ENCODE measurements at regions not wholly inside any gene's neighbourhood (a gene's known extent, or its start where the extent isn't known, plus 50 kb on each side); places are given as distances from the start of the nearest gene placed in this dataset.
"Not testable (repeated sequence)": the region's sequence is repeated elsewhere in the genome, so short reads cannot be mapped to it uniquely, and the experiment has no call there.

DNA sequence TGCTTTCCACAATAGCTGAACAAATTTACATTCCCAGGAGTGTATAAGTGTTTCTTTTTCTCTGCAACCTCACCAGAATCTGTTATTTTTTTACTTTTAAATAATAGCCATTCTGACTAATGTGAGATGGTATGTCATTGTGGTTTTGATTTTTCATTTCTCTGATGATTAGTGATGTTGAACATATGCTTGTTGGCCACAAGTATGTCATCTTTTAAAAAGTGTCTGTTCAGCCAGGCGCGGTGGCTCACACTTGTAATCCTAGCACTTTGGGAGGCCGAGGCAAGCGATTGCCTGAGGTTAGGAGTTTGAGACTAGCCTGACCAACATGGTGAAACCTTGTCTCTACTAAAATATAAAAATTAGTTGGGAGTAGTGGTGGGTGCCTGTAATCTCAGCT lies 619.3 kb downstream of the SI start:
- DNase-seq: no peak

DNA sequence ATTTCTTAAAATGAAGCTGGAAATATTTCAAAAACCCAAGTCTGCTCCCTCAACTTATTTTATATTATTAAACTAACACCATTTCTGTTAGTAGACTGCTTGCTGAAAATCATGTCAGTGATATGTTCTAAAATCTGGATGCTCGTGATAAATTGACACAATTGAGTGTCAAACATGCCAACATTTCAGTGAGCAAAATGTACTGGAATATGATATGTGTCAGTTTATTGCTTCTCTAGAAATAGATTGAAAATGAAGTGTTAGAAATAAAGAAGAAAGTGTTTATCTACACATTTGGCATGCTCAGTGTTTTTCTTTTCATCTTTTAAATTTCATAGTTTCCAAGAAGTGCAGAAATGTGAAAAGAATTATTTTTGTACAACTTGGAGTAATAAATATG lies 624.6 kb downstream of the SI start:
- no peak for DNase-seq

DNA sequence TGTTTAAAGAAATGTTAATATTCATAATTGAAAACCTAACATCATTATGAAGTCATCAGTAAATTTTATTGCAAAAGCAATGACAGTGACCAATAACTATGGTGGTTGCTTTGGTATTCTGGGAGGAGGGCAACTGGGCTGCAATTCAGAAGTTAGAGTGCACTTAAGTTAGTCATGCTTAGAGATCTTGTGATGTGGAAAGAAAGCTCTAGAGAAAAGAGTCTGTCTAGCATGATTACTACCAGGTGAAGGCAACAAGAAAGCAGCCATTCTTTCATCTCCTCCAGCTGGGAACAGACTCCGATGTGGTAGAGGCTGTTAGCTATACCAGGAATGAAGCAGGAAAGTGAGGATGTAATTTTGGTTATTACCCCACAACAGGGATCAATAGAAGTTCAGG lies 625.6 kb downstream of the SI start:
- no peak for DNase-seq

DNA sequence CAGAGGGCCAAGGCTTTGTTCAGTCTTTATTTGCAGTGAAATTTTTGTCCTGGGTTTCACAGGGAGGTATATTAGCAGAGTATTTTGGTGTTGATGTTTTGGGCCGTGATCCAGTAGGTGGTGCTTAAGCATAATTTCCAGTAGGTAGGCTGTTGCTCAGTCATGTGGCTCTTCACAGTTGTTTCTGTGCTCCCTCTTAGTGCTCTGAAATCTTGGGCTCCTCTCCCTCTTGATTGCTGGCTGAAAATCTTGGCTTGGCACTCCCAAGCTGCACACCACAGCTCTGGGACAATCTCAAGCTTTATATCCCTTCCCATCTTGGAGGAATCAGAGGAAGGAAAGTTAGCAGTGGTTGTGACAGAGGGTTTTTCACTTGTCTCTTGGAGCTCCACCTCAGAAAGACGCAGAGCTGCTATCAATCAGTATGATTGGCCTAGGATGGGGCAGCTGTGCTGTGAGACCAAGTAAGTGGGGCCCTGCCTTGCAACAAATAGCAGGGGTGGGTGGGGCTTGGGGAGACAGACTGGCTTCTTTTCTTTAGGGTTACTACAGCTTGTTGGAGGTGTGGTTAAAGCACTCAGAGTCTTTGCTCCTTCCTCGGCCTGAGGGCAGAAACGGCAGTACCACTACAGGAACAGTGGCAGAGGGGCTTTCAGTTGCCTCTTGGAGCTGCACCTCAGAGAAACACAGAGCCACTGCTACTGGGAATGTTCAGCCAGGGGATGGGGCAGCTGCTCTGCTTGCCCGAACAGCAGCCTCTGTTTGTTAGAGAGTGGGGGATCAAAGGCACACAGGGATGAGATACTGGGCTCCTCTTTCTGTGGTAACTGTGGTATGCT lies 627.0 kb downstream of the SI start:
- no peak for DNase-seq

DNA sequence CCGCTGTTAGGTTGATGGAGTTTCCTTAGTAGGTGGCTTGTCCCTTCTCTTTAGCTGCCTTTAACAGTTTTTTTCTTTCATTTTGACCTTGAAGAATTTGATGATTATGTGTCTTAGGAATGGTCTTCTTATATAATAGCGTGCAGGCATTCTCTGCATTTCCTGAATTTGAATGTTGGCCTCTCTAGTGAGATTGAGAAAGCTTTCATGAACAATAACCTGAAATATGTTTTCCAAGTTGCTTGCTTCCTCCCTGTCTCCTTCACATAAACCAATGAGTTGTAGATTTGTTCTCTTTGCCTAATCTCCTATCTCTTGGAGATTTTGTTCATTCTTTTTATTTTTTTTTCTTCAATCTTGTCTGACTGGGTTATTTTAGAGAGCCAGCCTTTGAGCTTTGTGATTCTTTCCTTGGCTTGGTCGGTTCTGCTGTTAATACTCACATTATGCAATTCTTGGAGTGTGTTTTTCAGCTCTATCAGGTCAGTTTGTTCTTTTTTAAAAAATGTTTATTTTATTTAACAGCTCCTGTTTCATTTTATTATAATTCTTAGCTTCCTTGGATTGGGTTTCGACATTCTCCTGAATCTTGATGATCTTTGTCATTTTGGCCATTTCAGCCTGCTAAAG lies 627.9 kb downstream of the SI start:
- no peak for DNase-seq

DNA sequence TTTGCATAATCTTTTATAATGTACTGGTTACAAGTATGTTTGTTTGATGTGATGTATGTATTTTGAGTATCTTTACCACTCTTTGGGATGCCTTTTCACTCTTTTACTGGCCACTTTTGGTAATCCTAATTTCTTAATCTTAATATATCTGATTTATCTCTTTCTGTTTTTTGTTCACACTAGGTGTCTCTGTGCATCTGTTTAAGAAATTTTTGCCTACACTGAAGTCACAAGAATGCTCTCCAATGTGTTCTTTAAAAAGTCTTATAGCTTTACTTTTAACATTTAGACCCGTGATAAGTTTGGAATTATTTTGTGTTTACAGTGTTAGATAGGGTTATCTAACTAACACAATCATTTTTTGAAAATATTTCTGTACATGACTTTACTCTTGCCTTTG lies 659.1 kb downstream of the SI start:
- no peak for DNase-seq

DNA sequence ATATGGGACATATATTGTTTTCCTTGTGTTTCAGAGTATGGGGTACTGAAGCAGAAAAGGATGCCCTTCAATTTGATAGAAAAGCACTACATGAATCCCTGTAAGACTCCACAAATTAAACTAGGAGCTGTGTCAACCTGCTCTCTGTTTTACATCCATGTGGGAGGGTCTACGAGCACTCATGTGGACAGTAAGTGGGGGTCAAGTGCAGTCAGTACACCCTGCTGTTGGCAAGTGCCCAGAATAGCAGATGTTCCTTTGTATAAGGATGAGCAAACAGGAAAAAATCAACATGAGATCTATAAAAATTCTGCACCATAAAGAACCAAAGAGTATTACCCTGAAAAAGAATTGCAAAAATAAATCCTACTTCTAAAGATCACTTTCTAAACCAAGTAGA lies 659.9 kb downstream of the SI start:
- no peak for DNase-seq

DNA sequence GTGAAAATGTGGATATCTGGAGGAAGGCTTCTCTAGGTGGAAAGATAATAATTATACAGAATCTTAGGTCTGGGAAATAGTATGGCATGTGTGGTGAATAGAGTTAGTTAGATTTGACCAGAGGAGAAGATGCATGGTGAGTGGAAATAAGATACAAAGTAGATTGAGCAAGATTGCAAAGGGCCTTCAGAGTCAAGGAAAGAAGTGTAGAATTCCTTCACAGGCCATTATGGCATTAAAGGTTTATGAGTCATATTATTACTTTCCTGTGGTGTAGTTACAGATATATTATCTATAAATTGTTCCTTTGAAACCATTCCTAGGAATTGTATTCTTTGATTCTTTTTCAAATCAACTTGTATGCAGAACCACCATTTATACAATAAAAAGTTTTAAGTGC lies 660.3 kb downstream of the SI start:
- DNase-seq: no peak

DNA sequence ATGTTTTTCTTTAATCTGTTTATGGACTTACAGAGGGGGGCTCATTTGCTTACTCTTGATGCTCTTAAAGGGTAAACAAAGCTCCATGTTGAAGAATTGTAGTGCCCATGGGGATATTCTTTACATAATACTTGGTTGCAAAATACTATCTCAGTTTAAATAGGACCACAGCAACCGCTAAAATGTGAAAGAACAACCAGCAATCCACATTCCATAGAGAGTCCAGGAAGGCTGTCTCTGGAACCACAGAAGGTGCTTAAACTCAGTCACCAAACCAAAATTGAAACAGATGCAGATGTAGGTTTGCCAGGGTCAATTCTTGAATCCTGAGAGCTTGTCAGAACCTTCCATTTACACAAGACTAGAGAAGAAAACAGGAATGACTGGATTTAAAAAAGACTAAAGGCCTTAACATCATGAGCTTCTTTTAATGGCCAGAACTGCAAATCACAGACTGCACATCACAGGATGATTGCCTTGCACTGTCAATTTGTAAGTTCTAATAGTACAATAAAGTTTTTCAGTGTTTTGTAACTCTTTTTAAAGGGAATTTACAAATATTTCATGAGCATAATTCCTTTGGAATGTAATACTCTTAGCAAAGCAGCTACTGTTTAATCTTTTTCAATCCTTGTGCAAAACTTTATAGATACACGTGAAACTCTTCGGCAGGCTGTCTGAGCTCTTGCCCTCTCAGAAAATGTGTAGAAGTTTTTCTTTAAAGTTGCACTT lies 661.6 kb downstream of the SI start:
- DNase-seq: no peak

DNA sequence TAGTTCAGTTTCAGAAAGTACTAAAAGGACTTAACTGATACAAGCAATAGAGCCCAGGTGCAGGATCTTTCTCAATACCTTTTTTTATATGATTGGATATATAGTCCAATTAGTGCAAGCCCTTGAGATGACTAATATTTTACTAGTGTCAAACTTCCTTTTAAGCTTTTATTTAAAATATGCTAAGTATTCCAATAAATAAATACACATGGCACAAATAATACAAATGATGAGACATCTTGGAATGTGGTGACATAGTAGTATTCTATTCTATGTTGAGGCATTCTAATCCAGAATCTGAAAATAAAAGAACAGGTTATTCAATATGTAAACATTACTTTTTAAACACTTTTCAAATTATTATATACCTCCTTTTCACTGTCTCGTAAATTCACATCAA lies 670.0 kb downstream of the SI start:
- no peak for DNase-seq

DNA sequence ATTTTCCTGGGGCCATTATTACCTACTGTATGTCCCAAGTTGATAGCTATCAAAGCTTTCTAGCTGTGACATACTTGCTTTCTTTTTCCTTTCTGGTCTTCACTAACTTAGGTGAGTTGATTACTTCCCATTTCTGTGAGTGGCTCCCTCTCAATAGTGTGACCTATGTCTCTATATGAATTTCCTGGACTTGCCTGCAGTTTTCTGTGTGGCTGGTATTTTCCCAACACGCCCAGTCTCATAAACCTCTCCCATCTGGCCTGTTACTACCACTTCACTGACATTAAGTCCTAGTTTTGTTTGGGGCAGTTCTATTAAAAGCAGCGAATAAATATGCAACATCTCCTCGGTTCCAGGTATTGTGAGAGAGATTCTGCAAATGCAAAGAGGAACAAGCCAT lies 671.2 kb downstream of the SI start:
- no peak for DNase-seq

DNA sequence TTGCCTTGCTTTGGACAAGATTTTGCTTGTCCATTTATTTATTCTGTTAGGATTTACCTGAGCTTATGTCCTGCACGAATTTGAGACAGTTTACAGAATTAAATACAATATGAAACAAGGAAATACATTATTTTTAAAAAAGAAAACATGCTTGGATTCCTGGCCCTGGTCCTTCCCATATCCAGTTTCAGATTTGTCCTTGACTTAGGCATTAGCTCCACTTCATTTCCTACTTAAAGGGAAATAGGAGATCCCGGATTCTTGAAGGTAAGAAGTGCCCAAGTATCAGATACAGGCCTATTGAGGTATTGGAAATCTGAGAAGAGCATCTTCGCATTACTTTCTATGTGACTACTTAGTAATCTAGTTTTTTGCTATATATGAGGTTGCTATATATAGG lies 672.0 kb downstream of the SI start:
- DNase-seq: no peak

DNA sequence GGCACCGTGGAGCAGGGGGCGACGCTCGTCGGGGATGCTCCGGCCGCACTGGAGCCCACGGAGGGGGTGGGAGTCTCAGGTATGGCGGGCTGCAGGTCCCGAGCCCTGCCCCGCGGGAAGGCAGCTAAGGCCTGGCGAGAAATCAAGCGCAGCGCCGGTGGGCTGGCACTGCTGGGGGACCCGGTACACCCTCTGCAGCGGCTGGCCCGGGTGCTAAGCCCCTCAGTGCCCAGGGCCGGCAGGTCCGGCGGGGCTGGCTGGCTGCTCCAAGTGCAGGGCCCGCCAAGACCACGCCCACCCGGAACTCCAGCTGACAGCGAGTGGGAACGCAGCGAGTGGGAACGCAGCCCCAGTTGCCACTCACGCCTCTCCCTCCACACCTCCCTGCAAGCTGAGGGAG lies 676.4 kb downstream of the SI start:
- no peak for DNase-seq

DNA sequence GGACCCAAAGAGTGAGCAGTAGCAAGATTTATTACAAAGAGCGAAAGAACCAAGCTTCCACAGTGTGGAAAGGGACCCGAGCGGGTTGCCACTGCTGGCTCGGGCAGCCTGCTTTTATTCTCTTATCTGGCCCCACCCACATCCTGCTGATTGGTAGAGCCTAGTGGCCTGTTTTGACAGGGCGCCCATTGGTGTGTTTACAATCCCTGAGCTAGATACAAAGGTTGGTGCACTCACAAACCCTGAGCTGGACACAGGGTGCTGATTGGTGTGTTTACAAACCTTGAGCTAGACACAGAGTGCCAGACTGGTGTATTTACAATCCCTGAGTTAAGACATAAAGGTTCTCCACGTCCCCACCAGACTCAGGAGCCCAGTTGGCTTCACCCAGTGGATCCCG lies 676.9 kb downstream of the SI start:
- DNase-seq: not testable (repeated sequence)

DNA sequence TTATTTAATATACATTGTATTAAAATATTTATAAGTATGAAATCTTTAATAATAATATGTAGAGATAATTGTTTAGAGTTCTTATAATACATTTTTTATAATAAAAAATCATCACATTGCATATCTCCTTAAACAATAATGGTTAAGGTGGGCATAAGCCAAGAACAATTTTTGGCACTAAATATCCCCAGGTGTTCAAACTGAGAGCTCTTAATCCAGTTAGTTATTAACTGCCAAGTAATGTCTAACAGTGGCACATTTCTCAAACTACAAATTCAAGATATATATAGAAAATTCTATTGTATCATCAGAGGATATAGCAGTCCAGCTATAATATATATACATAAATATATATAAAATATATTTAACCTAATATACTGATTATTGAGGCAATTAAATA lies 680.8 kb downstream of the SI start:
- no peak for DNase-seq

DNA sequence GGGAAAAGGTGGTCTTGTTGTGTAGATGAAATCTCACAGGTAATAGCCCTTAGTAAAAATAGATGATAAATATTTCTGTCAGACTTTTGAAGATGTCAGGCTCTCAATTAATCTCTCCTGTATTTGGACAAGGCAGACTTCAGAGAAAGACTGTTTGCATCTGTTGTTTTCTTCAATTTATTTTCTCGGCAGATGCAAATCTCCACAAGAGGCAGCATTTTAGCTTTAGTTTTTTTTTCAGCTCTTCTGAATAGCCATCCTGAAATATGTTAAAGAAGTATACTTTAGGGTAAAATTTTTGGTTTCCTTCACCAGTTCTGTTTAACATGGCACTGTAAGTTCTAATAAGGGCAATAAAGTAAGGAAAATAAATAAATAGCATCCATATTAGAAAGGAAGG lies 685.1 kb downstream of the SI start:
- no peak for DNase-seq

DNA sequence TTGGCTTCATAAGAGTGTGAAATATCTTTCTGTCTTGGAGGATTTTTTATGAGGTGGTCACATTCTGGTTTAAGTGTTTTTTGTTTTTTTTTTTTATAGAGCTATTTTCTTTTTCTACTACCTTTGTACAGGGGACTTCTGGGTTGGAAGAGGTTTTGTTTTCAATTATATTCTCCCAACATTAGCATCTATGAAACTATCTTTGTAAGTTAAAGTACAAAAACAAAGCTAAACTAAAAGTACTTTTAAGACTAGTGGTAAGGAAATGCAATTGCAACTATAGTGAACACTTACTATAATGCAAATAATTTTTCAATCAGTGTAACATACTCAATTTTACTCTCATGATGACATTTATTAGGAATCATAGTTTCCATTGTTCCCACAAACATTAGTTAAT lies 688.2 kb downstream of the SI start:
- no peak for DNase-seq

DNA sequence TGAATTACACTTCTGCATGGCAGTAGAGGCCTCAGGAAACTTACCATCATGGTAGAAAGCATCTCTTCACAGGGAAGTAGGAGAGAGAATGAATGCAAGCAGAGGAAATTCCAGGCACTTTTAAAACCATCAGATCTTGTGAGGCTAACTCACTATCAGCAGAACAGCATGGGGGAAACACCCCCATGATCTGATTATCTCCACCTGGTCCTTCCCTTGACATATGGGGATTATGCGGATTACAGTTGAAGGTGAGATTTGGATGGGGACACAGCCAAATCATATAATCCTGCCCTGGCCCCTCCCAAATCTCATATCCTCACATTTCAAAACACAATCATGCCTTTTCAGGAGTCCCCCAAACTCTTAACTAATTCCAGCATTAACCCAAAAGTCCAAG lies 691.1 kb downstream of the SI start:
- DNase-seq: no peak

DNA sequence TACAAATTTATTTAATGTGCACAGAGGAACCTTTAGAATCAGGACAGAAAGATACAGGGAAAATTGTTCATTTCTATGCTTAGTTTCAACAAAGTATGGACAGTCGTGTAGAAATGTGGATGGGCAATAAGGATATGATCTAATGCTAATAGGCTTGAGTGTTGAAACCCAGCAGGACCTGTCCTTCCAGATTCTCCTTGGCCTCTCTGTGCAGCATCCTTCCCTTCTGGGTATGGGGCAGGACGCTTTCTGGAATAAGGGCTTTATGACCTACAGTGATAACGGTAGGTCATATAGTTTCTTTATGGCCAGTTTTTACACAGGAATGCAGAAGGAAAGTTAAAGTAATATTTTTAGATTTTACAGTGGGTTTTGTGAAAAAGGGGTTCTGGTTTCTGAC lies 698.1 kb downstream of the SI start:
- DNase-seq: no peak

DNA sequence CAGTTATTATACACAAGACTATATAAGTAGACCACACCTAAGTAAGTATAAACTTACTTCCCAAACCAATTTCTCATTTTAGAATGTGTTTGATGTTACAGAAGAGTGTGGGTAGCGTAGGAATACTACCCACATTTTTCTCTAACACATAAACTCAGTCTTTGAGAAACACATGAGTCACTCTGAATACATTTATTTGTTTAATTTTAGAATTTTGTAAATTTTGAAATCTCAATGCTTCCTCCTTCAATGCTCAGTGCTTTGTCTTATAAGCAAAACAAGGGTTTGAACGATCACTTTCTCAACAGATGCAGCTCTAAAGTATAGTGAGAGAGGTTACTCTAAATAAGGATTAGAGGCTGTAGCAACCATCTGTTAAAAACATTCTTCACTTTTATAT lies 700.8 kb downstream of the SI start:
- no peak for DNase-seq

DNA sequence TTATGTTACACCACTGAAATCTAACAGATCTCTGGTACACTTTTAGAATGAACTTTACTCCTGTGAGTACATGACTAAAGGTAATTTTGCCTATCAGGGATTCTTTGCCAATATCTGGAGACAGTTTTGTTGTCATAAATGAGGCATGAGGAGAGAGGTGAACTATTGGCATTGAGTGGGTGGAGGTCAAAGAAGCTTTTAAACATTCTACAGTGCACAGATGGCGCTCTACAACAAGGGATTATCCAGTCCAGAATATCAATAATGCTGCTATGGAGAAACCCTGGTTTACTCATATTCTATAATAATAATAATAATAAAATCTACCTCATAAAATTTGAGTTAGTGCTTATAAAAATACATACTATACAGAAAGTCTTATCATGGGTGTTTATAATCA lies 702.3 kb downstream of the SI start:
- DNase-seq: no peak

DNA sequence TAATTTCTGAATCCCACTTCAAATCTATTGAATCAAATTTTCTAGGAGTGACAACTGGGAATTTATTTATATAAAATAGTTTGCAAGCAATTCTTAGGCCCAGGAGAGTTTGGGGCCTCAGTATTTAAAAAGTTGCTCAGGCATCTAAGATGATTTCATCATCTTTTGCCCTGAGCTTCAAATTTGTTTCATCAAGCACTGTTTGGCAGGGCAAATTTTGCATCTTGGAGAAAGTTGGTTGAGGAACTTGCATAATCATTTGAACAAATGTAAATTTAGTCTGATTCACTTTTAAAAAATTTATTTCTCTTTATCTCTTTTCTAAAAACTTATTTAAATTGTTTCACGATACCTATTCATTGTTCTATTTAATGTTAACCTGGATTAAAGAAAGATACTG lies 702.8 kb downstream of the SI start:
- DNase-seq: no peak

DNA sequence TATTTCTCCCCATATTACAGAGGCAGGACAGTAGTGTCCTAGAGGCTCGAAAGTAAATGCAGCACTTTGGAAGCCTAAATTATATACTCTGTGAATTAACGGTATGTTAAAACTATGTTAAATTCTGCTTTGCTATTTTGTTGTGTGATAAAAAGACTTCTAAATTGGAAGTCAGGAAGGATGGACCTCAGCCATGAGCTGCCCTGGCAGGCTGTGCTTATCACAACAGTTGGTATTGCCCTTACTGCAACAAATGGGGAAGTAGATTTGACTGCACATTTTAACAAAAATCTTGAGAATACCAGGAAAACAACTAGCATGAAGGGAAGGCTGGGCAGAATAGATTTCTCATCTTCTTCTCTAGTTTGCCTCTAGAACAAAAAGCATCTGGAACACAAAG lies 706.6 kb downstream of the SI start:
- DNase-seq: no peak

DNA sequence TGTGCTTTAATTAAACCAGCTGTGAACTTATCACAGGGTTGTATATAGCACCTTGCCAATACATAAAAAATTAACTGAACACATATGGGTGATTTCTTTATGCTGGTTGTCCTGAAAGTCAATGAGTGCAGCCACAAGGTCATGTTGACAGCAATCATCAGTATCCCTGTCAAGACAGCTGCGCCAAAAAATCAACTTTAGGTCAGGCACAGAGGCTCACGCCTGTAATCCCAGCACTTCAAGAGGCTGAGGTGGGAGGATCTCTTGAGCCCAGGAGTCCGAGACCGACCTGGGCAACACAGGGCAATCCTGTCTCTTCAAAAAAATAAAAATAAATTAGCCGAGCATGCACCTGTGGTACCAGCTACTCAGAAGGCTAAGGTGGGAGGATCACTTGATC lies 707.3 kb downstream of the SI start:
- DNase-seq: no peak

Data from NCI-H2107 (cell line).